ENCODE measurements at regions not wholly inside any gene's neighbourhood (a gene's known extent, or its start where the extent isn't known, plus 50 kb on each side); places are given as distances from the start of the nearest gene placed in this dataset.

DNA sequence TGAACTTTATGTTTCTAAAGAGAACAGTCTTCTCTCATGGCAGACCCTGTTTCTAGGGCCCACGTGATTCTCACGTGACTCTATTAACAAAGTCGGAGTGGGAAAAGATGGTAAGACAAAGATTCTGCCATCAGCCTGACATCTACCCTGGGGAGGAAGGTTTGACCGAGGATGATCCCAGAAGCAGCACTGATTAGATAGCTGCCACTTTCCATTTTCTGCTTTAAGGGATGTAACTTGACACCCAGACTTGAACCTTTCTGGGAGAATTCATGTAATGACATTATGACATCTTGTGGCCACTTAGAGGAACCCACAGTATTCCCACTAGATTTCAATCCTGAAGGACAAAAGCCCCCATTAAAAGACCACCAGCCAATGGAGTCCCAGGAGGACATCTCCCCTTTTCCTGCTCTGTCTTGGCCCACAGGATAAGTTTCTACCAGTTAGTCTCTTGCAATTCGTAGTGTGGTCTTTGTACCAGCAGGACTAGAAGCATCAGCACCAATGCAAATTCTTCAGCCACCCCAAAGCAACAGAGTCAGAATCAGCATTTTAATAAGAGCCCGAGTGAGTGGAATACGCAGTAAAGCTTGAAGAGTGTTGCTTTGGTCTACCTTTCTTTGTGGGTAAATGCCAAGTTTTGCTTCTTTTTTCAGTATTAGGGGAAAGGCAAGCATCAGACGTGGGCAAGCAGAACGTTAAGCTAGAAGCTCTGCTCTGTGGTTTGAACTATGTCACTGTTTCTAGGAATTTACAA lies 480.5 kb upstream of the PROK2 start:
- DNase-seq, result no peak

DNA sequence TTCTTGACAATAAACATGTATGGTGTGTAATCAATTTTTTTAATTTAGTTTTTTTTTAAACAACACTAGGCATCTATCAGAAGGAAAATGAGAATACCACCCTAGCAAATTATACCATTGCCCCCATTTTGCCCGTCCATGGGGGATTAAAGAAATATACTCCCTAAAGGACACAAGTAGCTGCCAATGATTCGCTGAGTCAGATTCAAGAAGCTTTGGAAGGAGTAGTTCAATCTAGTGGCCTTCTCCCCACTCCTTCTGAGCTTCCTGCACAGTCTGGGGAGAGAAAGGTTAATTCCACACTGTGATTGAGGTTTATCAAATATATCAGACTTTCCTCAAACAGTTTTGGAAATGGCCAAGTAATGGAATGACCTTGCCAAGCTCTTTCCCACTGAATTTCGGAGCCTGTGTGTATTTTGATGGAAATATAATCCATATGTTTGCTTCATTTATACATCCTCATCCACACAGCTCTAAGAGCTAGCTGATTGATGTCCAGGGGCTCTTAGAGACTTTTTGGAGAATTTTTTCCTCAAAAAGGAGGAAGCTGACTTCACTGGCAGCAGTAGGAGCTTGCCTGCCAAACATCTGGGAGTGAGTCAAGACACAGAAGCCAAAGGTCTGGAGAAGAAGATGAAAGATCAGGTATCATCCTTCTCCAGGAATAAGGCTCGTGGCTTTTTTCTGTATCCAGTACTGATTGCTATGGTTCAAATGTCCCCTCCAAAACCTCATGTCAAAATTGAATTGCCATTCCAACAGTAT lies 478.5 kb upstream of the PROK2 start:
- DNase-seq, result no peak

GRCh38 chr3:72262736-72263135 lies 477.8 kb upstream of the PROK2 start:
- no peak for DNase-seq

GRCh38 chr3:72261566-72262564 lies 476.9 kb upstream of the PROK2 start:
- no peak for DNase-seq

DNA sequence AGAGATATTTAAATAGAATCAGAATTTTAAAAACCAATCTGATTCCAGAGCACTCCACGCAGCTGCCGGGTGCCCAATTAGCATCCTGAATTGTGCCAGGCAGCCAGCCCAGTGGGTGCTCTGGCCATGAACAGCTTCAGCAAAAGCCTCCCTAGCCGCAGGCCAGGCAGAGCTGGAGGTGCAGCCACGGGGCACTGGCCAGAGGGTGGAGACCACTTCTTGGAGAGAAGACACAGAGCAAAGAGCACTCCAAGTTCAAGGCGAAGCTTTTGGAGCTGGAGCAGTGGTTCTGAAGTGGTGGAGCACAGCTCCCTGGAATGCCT lies 475.6 kb upstream of the PROK2 start:
- DNase-seq, result no peak

DNA sequence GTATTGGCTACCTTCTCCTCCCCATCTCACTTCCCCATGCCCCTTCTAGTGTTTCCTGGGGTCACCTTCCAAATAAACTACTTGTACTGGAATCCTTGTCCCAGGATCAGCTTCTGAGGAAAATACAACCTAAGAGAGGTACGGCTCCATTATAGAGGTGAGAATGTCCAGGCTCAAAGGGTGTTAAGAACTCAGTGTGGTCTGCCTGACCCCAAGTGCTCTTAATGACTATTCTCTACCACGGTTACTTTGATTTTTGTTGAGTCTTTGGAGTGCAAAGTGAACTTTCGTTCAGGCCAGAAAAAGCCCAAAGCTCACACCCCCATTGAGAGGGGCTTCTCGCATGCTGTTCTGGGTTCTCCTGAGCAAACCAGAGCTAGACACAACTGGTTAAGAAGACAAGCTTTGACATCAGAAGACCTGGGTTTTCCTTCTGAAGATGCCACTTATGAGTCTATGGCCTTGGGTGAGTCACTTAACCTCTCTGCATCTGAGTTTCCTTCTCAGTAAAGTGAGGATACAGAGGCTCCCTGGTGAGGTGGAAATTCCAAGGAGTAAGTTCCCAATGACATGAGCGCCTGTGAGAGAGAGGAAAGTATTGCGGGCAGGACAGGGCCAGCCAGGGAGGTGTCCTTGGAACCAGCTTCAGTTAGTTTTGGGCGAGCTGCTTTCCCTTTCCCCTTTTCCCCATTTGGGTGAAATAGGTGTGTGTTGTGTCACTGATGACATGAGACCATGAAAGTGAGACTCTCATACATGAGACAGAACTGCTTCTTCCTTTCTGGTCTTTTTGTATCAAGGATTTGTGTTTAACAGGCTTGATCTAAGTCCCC lies 475.0 kb upstream of the PROK2 start:
- DNase-seq, result no peak

- DNase-seq, result no peak
Observed at GRCh38 chr3:72258361-72259141, 473.6 kb upstream of the PROK2 start.

- DNase-seq, result no peak
Observed at GRCh38 chr3:72257738-72258137, 472.8 kb upstream of the PROK2 start.

- DNase-seq, result no peak
Observed at GRCh38 chr3:72257203-72257602, 472.3 kb upstream of the PROK2 start.

- no peak for DNase-seq
Observed at GRCh38 chr3:72256716-72257115, 471.8 kb upstream of the PROK2 start.

DNA sequence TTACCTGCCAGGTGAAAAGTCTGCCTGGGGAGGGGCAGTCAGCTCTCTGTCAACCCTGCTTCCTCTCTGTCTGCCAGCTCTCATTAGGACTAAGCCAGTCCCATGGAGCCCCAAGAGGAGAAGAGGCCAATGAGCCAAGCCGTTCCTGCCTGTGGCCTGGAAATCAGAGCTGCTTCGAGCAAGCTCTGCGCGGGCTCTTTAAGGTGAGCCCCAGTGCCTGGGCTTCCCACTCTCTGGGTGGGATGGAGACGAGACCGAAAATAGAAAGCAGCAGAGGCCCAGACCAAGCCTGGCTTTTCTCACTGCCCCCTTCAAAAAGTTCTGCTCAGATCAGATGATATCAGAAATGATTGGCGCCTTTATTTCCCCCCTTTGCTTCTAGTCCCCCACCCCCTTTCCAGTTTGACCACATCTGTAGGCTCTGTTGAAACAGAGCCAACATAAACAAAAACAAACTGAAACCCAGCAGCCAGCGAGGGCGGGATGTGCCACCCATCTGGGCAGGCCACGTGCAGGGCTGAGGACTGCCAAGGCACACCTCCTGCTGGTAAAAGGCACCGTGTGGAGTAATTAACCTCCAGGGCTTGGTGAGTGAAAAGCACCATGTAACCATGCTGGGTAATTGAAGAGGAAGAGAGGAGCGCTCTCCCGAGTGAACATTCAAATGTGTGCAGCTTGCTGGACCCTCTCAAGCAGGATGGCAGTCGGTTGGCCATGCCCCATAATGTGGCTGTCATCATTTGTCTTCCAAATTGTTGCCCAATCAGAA lies 471.0 kb upstream of the PROK2 start:
- peak; percentile 80 for DNase-seq

DNA sequence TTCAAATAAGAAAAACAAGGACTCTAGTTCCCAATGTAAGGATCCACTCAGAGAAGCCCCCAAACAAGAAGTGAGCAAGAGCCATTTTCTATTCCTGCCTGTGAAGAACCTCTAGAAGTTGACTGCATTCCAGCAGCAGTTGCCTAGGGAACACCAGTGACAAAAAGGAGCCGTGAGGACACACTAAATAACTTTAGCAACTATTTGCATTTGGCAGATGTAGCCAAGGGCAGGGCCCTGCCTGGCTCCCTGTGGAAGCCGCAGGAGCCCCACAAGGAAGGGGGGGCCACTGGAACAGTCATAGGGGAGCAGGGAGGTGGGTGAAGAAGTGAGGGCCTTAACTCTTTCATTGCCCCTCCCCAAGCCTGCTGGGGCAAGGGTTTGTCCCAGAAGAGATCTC lies 470.2 kb upstream of the PROK2 start:
- DNase-seq, result no peak

- no peak for DNase-seq
Observed at GRCh38 chr3:72254483-72254882, 469.5 kb upstream of the PROK2 start.

- DNase-seq, result no peak
Observed at GRCh38 chr3:72250725-72251124, 465.8 kb upstream of the PROK2 start.

DNA sequence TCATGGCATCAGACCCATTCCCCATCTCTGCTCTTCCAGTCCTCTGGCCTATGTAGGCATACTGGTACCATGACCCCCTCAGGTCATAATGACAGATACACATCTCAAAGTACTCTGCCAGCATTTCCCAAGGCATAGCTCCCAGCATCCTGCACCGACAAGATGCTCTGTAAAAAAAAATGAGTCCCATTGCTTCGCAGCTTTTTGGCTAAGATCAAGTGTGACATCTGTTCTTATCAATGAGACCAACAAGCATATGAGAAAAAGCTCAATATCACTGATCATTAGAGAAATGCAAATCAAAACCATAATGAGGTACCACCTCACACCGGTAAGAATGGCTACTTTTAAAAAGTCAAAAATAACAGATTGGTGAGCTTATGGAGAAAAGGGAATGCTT lies 463.9 kb upstream of the PROK2 start:
- DNase-seq, result no peak

DNA sequence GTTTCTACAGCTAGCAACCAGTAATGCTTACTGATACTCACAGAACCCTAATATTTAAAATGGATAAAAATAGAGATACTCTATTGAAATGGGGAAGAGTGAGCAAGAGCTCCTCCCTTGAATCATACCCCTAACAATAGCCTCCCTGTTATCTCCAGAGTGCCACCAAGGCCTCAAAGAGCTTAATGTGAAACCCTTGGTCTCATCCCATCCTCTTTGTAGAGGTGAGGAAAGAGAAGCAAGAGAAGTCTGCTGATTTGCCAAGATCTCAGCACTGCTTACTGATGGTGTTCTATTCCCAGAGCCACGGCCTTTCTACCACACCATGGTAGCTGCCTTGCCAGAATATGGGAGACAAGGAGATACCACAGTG lies 463.4 kb upstream of the PROK2 start:
- DNase-seq, result no peak

GRCh38 chr3:72247645-72248388 lies 462.9 kb upstream of the PROK2 start:
- no peak for DNase-seq

- DNase-seq, result no peak
Observed at GRCh38 chr3:72247126-72247525, 462.2 kb upstream of the PROK2 start.

- DNase-seq, result no peak
Observed at GRCh38 chr3:72246685-72247084, 461.7 kb upstream of the PROK2 start.

GRCh38 chr3:72245183-72245811 lies 460.3 kb upstream of the PROK2 start:
- DNase-seq, result no peak

Measured in NCI-H1105 (cell line).